Dedifferentiated amniotic fluid mesenchymal stem cell (primary cell): ENCODE measurements at regions not wholly inside any gene's neighbourhood (a gene's known extent, or its start where the extent isn't known, plus 50 kb on each side); places are given as distances from the start of the nearest gene placed in this dataset.

Experiments used
- DNase-seq: peaks from one replicate; pipeline ENCODE4 v3.0.0-alpha.2; 2016; ENCODE audit errors: extremely low spot score

GRCh38 chr2:163459986-163460385 lies 275.8 kb downstream of the FIGN start:
- DNase-seq: no peak

- DNase-seq: no peak
These were observed 278.7 kb downstream of the FIGN start for GRCh38 chr2:163456953-163457743.

GRCh38 chr2:163455815-163456214 lies 280.0 kb downstream of the FIGN start:
- DNase-seq: no peak

GRCh38 chr2:163453920-163454319 lies 281.9 kb downstream of the FIGN start:
- no peak for DNase-seq

GRCh38 chr2:163441603-163442002 lies 294.2 kb downstream of the FIGN start:
- no peak for DNase-seq

- no peak for DNase-seq
These were observed 298.8 kb downstream of the FIGN start for GRCh38 chr2:163436963-163437362.

GRCh38 chr2:163428187-163428586 lies 307.6 kb downstream of the FIGN start:
- DNase-seq: no peak

GRCh38 chr2:163420604-163421003 lies 315.2 kb downstream of the FIGN start:
- DNase-seq: no peak

- no peak for DNase-seq
These were observed 316.6 kb downstream of the FIGN start for GRCh38 chr2:163419000-163419830.

GRCh38 chr2:163417596-163418337 lies 318.0 kb downstream of the FIGN start:
- no peak for DNase-seq

- DNase-seq: no peak
These were observed 321.7 kb downstream of the FIGN start for GRCh38 chr2:163414121-163414520.

GRCh38 chr2:163407296-163407695 lies 328.5 kb downstream of the FIGN start:
- DNase-seq: peak; percentile 23

- DNase-seq: no peak
These were observed 330.5 kb downstream of the FIGN start for GRCh38 chr2:163405298-163405697.

- DNase-seq: no peak
These were observed 334.3 kb downstream of the FIGN start for GRCh38 chr2:163401481-163401880.

GRCh38 chr2:163397451-163397850 lies 338.4 kb downstream of the FIGN start:
- DNase-seq: no peak

- DNase-seq: no peak
These were observed 340.2 kb downstream of the FIGN start for GRCh38 chr2:163395602-163396001.

- no peak for DNase-seq
These were observed 346.0 kb downstream of the FIGN start for GRCh38 chr2:163389838-163390237.

GRCh38 chr2:163375472-163375871 lies 360.3 kb downstream of the FIGN start:
- no peak for DNase-seq

GRCh38 chr2:163375070-163375469 lies 360.7 kb downstream of the FIGN start:
- no peak for DNase-seq

- no peak for DNase-seq
These were observed 361.5 kb downstream of the FIGN start for GRCh38 chr2:163374282-163374681.

GRCh38 chr2:163373496-163373895 lies 362.3 kb downstream of the FIGN start:
- DNase-seq: no peak

GRCh38 chr2:163370169-163370886 lies 365.5 kb downstream of the FIGN start:
- DNase-seq: no peak
